ENCODE measurements at regions not wholly inside any gene's neighbourhood (a gene's known extent, or its start where the extent isn't known, plus 50 kb on each side); places are given as distances from the start of the nearest gene placed in this dataset.

- H3K9me3 Mint-ChIP-seq (ENCODE audit: unreplicated experiment): peaks cover 21% of the 10 kb centered on the region
Observed at GRCh38 chr6:971981-972640, 279.2 kb upstream of the EXOC2 start.

GRCh38 chr6:968791-969190 is 275.9 kb upstream of the EXOC2 start:
- TF ChIP-seq, protein P1, sequence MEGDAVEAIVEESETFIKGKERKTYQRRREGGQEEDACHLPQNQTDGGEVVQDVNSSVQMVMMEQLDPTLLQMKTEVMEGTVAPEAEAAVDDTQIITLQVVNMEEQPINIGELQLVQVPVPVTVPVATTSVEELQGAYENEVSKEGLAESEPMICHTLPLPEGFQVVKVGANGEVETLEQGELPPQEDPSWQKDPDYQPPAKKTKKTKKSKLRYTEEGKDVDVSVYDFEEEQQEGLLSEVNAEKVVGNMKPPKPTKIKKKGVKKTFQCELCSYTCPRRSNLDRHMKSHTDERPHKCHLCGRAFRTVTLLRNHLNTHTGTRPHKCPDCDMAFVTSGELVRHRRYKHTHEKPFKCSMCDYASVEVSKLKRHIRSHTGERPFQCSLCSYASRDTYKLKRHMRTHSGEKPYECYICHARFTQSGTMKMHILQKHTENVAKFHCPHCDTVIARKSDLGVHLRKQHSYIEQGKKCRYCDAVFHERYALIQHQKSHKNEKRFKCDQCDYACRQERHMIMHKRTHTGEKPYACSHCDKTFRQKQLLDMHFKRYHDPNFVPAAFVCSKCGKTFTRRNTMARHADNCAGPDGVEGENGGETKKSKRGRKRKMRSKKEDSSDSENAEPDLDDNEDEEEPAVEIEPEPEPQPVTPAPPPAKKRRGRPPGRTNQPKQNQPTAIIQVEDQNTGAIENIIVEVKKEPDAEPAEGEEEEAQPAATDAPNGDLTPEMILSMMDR (IDR thresholded peaks at IDR 0.05): no peak
- H3K27ac Mint-ChIP-seq (ENCODE audit: unreplicated experiment): no peak overlapping the region
- no peak for DNase-seq (ENCODE audit: extremely low spot score, unreplicated experiment)
- H3K36me3 Mint-ChIP-seq (ENCODE audit: unreplicated experiment): no peaks in the 10 kb centered on the region
- peaks cover 11% of the 10 kb centered on the region for H3K27me3 Mint-ChIP-seq (ENCODE audit: unreplicated experiment)
- no peaks in the 10 kb centered on the region for H3K4me1 Mint-ChIP-seq (ENCODE audit: unreplicated experiment)
- no peak overlapping the region for H3K4me3 Mint-ChIP-seq (ENCODE audit: unreplicated experiment)
- peaks cover 6% of the 10 kb centered on the region for H3K9me3 Mint-ChIP-seq (ENCODE audit: unreplicated experiment)

More at GRCh38 chr6:971981-972640, 279.2 kb upstream of the EXOC2 start:
- Mint-ChIP-seq H3K36me3 (ENCODE audit: unreplicated experiment) (no peaks in the 10 kb centered on the region), H3K27me3 (ENCODE audit: unreplicated experiment) (no peaks in the 10 kb centered on the region), H3K4me1 (ENCODE audit: unreplicated experiment) (no peaks in the 10 kb centered on the region), H3K4me3 (ENCODE audit: unreplicated experiment) (no peak overlapping the region), H3K27ac (ENCODE audit: unreplicated experiment) (no peak overlapping the region)
- TF ChIP-seq, protein P1 (IDR thresholded peaks at IDR 0.05): no peak
- DNase-seq (ENCODE audit: extremely low spot score, unreplicated experiment): no peak

DNA sequence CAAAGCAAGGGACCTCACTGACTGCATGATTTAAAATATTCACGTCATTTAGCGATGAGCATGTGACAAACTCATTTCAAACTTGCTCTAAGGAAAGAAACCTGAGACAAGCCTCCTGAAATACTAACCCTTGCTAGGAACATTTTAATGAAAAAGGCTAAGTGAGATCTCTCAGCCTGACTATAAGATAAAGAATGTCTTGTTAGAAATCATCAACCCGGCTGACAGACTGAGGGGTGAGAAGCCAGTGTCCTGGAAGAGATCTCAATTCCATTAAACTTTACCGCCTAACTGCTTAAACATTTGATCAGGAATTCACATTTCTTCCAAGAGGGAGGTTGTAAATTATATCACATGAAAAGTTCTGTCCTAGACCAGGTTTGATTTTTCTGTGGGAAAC is 274.8 kb upstream of the EXOC2 start:
- TF ChIP-seq, protein P1 (IDR thresholded peaks at IDR 0.05): no peak
- no peaks in the 10 kb centered on the region for H3K36me3 Mint-ChIP-seq (ENCODE audit: unreplicated experiment)
- no peak for DNase-seq (ENCODE audit: extremely low spot score, unreplicated experiment)
- H3K4me1 Mint-ChIP-seq (ENCODE audit: unreplicated experiment): no peaks in the 10 kb centered on the region
- peaks cover 6% of the 10 kb centered on the region for H3K9me3 Mint-ChIP-seq (ENCODE audit: unreplicated experiment)
- H3K4me3 Mint-ChIP-seq (ENCODE audit: unreplicated experiment): no peak overlapping the region
- H3K27ac Mint-ChIP-seq (ENCODE audit: unreplicated experiment): no peak overlapping the region
- H3K27me3 Mint-ChIP-seq (ENCODE audit: unreplicated experiment): peaks cover 12% of the 10 kb centered on the region

- Mint-ChIP-seq H3K9me3 (ENCODE audit: unreplicated experiment) (peaks cover 4% of the 10 kb centered on the region), H3K4me1 (ENCODE audit: unreplicated experiment) (no peaks in the 10 kb centered on the region), H3K4me3 (ENCODE audit: unreplicated experiment) (no peak overlapping the region), H3K27ac (ENCODE audit: unreplicated experiment) (no peak overlapping the region), H3K27me3 (ENCODE audit: unreplicated experiment) (peaks cover 12% of the 10 kb centered on the region), H3K36me3 (ENCODE audit: unreplicated experiment) (no peaks in the 10 kb centered on the region)
- TF ChIP-seq, protein P1 (IDR thresholded peaks at IDR 0.05): no peak
- no peak for DNase-seq (ENCODE audit: extremely low spot score, unreplicated experiment)
Observed at GRCh38 chr6:965343-965742, 272.4 kb upstream of the EXOC2 start.

GRCh38 chr6:963456-963855 is 270.5 kb upstream of the EXOC2 start:
- H3K4me1 Mint-ChIP-seq (ENCODE audit: unreplicated experiment): no peaks in the 10 kb centered on the region
- TF ChIP-seq, protein P1 (IDR thresholded peaks at IDR 0.05): no peak
- no peak overlapping the region for H3K27ac Mint-ChIP-seq (ENCODE audit: unreplicated experiment)
- no peaks in the 10 kb centered on the region for H3K36me3 Mint-ChIP-seq (ENCODE audit: unreplicated experiment)
- H3K27me3 Mint-ChIP-seq (ENCODE audit: unreplicated experiment): peaks cover 12% of the 10 kb centered on the region
- H3K4me3 Mint-ChIP-seq (ENCODE audit: unreplicated experiment): no peak overlapping the region
- no peaks in the 10 kb centered on the region for H3K9me3 Mint-ChIP-seq (ENCODE audit: unreplicated experiment)
- no peak for DNase-seq (ENCODE audit: extremely low spot score, unreplicated experiment)

All from osteocyte (in vitro differentiated cells).